HG03025 (cell line): ENCODE measurements at regions not wholly inside any gene's neighbourhood (a gene's known extent, or its start where the extent isn't known, plus 50 kb on each side); places are given as distances from the start of the nearest gene placed in this dataset.

Source experiments
- ATAC-seq: cut with Tn5 transposase; IDR thresholded peaks from one replicate; pipeline ENCODE4 v1.9.1; 2021; ENCODE audit warnings: mild to moderate bottlenecking, moderate library complexity; ENCODE audit not compliant: unreplicated experiment, low FRiP score

- ATAC-seq: no peak
These were observed 109.1 kb upstream of the MDFIC2 start for GRCh38 chr3:70421506-70421905.

GRCh38 chr3:70409018-70409417 is 96.6 kb upstream of the MDFIC2 start:
- no peak for ATAC-seq

GRCh38 chr3:70400194-70400593 is 87.8 kb upstream of the MDFIC2 start:
- peak; percentile 94 for ATAC-seq

- ATAC-seq: no peak
These were observed 81.6 kb upstream of the MDFIC2 start for GRCh38 chr3:70393881-70394612.

- no peak for ATAC-seq
These were observed 79.8 kb upstream of the MDFIC2 start for GRCh38 chr3:70392227-70392626.

GRCh38 chr3:70387889-70388288 is 75.5 kb upstream of the MDFIC2 start:
- no peak for ATAC-seq

- ATAC-seq: no peak
These were observed 74.4 kb upstream of the MDFIC2 start for GRCh38 chr3:70386846-70387245.

- no peak for ATAC-seq
These were observed 73.6 kb upstream of the MDFIC2 start for GRCh38 chr3:70386043-70386442.

GRCh38 chr3:70383360-70383831 is 71.0 kb upstream of the MDFIC2 start:
- ATAC-seq: peak; percentile 94

- ATAC-seq: no peak
These were observed 61.7 kb upstream of the MDFIC2 start for GRCh38 chr3:70374179-70374578.
